Medulla oblongata (tissue), 1 donor: ENCODE measurements at regions not wholly inside any gene's neighbourhood (a gene's known extent, or its start where the extent isn't known, plus 50 kb on each side); places are given as distances from the start of the nearest gene placed in this dataset.
"Not testable (repeated sequence)": the region's sequence is repeated elsewhere in the genome, so short reads cannot be mapped to it uniquely, and the experiment has no call there.

Experiments
- DNase-seq: peaks from one replicate; pipeline ENCODE4 v3.0.0-alpha.2; 2015; ENCODE audit errors: extremely low spot score

GRCh38 chr13:99737481-99738245 is 233.9 kb downstream of the ZIC5 start:
- no peak for DNase-seq

- no peak for DNase-seq
Measured at GRCh38 chr13:99736541-99736940, 235.0 kb downstream of the ZIC5 start.

- no peak for DNase-seq
Measured at GRCh38 chr13:99734013-99734693, 232.9 kb downstream of the TM9SF2 start.

- DNase-seq = no peak
Measured at GRCh38 chr13:99733346-99733745, 232.1 kb downstream of the TM9SF2 start.

- DNase-seq = no peak
Measured at GRCh38 chr13:99731747-99732146, 230.5 kb downstream of the TM9SF2 start.

- no peak for DNase-seq
Measured at GRCh38 chr13:99730403-99730802, 229.1 kb downstream of the TM9SF2 start.

GRCh38 chr13:99729745-99730144 is 228.5 kb downstream of the TM9SF2 start:
- DNase-seq = no peak

GRCh38 chr13:99727651-99728050 is 226.4 kb downstream of the TM9SF2 start:
- not testable (repeated sequence) for DNase-seq

- DNase-seq = no peak
Measured at GRCh38 chr13:99726282-99726894, 225.1 kb downstream of the TM9SF2 start.

GRCh38 chr13:99725644-99726043 is 224.4 kb downstream of the TM9SF2 start:
- no peak for DNase-seq

- DNase-seq = no peak
Measured at GRCh38 chr13:99724633-99725517, 223.6 kb downstream of the TM9SF2 start.

GRCh38 chr13:99723878-99724277 is 222.6 kb downstream of the TM9SF2 start:
- DNase-seq = no peak

GRCh38 chr13:99722931-99723330 is 221.7 kb downstream of the TM9SF2 start:
- no peak for DNase-seq

GRCh38 chr13:99722338-99722818 is 221.1 kb downstream of the TM9SF2 start:
- DNase-seq = no peak

GRCh38 chr13:99721606-99722337 is 220.5 kb downstream of the TM9SF2 start:
- DNase-seq = peak; percentile 36

- DNase-seq = no peak
Measured at GRCh38 chr13:99717959-99718674, 216.8 kb downstream of the TM9SF2 start.

GRCh38 chr13:99709134-99709533 is 207.9 kb downstream of the TM9SF2 start:
- DNase-seq = peak; percentile 31

GRCh38 chr13:99704390-99704789 is 203.1 kb downstream of the TM9SF2 start:
- DNase-seq = no peak

- no peak for DNase-seq
Measured at GRCh38 chr13:99703908-99704307, 202.6 kb downstream of the TM9SF2 start.

- DNase-seq = no peak
Measured at GRCh38 chr13:99702687-99703319, 201.5 kb downstream of the TM9SF2 start.
